ENCODE measurements at regions not wholly inside any gene's neighbourhood (a gene's known extent, or its start where the extent isn't known, plus 50 kb on each side); places are given as distances from the start of the nearest gene placed in this dataset.

DNA sequence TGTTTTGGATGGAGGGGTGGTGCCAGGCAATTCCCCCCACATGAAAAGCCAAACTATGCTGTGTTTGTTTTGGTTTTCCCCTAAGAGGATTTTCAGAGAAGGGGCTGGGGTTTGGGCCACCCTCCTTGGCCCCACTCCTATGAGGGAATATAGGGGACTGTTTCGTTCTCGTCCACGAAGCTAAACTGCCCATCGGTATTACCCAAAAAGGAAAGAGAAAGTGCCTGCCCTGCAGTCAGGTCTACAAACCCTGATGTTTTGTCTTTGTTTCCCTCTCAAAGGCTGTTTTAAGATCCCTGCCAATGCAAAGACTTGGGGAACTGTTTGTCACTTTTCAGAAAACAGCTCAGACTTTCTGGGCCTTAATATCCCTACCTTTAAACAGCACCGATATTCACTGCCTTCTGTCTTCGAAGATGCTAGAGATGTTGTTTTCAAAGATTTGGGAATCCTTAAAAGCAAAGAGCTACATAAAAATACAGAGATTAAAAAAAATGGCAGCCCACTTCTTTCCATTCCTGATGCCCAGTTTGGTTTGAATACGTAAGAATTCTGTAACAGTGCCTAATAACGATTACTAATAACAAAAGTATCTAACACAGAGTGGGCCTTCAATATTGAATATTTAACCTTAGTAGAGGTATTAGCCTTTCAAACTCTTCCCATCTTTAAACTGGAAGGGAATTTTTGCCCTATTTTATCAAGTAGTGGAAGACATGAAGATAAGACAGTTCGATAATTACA lies 518.4 kb downstream of the MED13L start:
- TF ChIP-seq, protein P1, sequence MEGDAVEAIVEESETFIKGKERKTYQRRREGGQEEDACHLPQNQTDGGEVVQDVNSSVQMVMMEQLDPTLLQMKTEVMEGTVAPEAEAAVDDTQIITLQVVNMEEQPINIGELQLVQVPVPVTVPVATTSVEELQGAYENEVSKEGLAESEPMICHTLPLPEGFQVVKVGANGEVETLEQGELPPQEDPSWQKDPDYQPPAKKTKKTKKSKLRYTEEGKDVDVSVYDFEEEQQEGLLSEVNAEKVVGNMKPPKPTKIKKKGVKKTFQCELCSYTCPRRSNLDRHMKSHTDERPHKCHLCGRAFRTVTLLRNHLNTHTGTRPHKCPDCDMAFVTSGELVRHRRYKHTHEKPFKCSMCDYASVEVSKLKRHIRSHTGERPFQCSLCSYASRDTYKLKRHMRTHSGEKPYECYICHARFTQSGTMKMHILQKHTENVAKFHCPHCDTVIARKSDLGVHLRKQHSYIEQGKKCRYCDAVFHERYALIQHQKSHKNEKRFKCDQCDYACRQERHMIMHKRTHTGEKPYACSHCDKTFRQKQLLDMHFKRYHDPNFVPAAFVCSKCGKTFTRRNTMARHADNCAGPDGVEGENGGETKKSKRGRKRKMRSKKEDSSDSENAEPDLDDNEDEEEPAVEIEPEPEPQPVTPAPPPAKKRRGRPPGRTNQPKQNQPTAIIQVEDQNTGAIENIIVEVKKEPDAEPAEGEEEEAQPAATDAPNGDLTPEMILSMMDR (IDR thresholded peaks at IDR 0.05): no peak
- no peak for TF ChIP-seq POLR2A (IDR thresholded peaks at IDR 0.05)
